ENCODE measurements at regions not wholly inside any gene's neighbourhood (a gene's known extent, or its start where the extent isn't known, plus 50 kb on each side); places are given as distances from the start of the nearest gene placed in this dataset.

DNA sequence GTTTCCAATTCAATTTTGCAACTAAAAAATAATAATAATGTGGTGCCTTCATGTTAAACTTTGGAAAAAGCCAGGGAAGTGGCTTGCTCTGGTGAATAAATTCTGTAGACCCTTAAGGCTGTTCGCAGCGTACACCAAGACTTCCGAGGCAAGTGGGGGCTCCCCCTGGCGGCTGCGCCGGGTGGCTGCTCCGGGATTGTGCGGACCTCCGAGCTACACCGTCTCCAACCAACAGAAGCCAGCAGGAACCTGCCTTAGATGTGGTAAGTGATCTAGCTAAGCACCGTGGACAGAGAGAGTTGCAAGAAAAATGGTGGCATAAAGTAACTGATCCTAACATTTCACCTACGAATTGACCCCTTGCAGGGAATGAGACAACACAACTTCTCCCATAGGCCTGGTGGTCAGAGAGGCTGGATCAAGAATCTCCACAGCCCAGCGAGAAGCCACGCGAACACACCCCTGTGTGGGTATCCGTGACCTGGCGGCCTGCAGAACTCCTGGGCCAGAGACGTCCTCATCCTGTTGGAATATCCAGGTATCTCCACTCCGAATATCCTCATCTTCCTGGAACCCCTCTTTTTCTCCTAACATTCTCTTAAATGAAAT, 69.6 kb downstream of the TBXT start:
- Histone ChIP-seq H3K4me3 (replicated peaks in 1 of 3; ENCODE audit: insufficient read depth in 1 of 3, low read depth in 1 of 3, low read length in 3 of 3) (no peak overlapping the region), H3K9me1 (replicated peaks; ENCODE audit: control insufficient read depth, extremely low read depth, insufficient read depth, low read length) (no peaks in the 10 kb centered on the region), H4K20me1 (replicated peaks; ENCODE audit: control insufficient read depth, extremely low read depth, insufficient read depth, low read length) (no peaks in the 10 kb centered on the region), H2AFZ (ENCODE audit: low read depth, low read length) (no peak overlapping the region), H3K27me3 (ENCODE audit: control insufficient read depth in 2 of 2, insufficient read depth in 2 of 2, low read length in 2 of 2) (peaks cover 0 to 2% of the 10 kb centered on the region in 2 experiments), H3K79me2 (ENCODE audit: control insufficient read depth, insufficient read depth, low read length) (no peaks in the 10 kb centered on the region), H3K9ac (replicated peaks; ENCODE audit: extremely low read depth, insufficient read depth, low read length) (no peak overlapping the region), H3K4me1 (ENCODE audit: control insufficient read depth, extremely low read depth, insufficient read depth, low read length) (no peaks in the 10 kb centered on the region), H3K4me2 (ENCODE audit: insufficient read depth, low read length) (peak overlapping the region; percentile 17), H3K36me3 (ENCODE audit: control insufficient read depth in 2 of 2, extremely low read depth in 1 of 2, insufficient read depth in 2 of 2, low read length in 2 of 2) (no peaks in the 10 kb centered on the region), H3K27ac (ENCODE audit: insufficient read depth, low read depth, low read length) (no peak overlapping the region), H3K9me3 (replicated peaks; ENCODE audit: control insufficient read depth, insufficient read depth, low read length) (no peaks in the 10 kb centered on the region)
- BruUV-seq (replicated peaks) = no TSS peak
- FAIRE-seq (peak; percentile 55), DNase-seq (ENCODE audit: low read depth, low spot score) (peak; percentile 42)
- no peak for TF ChIP-seq FOS (IDR thresholded peaks at IDR 0.05; ENCODE audit: borderline replicate concordance, insufficient read depth, low read length)
- TF ChIP-seq, protein P1, sequence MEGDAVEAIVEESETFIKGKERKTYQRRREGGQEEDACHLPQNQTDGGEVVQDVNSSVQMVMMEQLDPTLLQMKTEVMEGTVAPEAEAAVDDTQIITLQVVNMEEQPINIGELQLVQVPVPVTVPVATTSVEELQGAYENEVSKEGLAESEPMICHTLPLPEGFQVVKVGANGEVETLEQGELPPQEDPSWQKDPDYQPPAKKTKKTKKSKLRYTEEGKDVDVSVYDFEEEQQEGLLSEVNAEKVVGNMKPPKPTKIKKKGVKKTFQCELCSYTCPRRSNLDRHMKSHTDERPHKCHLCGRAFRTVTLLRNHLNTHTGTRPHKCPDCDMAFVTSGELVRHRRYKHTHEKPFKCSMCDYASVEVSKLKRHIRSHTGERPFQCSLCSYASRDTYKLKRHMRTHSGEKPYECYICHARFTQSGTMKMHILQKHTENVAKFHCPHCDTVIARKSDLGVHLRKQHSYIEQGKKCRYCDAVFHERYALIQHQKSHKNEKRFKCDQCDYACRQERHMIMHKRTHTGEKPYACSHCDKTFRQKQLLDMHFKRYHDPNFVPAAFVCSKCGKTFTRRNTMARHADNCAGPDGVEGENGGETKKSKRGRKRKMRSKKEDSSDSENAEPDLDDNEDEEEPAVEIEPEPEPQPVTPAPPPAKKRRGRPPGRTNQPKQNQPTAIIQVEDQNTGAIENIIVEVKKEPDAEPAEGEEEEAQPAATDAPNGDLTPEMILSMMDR (IDR thresholded peaks at IDR 0.05; ENCODE audit: extremely low read depth in 1 of 2, insufficient read depth in 1 of 2, low read depth in 1 of 2, low read length in 2 of 2) = peak; percentile 75 to 93
- POLR2A ChIA-PET = no interaction called here
- CTCF ChIA-PET = interaction anchor here (0.6 to 3.9 kb wide), 7 partner anchors 8 to 658 kb away, joined by 3 to 35 read pairs (median 6); no protein-coding TSS in a partner anchor
- dilution Hi-C loops (cut with MboI; ENCODE audit: extremely low pct_ligation_motif_present, low sequenced_read_pairs) (no loop called here), intact Hi-C loops (cut with micrococcal nuclease) (loop anchor here (1.0 kb wide), 1 partner anchor 213 kb away; no protein-coding TSS in a partner anchor)

DNA sequence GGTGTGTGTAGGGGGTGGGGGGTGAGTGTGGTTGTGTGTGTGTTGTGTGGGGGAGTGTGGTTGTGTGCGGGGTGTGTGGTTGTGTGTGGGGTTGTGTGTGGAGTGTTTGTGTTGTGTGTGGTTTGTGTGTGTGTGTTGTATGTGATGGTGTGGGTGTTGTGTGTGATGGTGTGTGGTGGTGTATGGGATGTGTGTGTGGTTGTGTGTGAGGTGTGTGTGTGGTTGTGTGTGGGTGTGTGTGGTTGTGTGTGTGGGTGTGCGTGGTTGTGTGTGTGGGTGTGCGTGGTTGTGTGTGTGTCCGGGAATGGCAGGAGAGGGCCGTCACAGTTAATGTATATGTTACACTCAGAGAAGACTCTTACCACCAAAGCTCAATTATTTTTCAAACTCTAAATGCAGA, 79.8 kb downstream of the TBXT start:
- H3K9me3 ChIP-seq (replicated peaks; ENCODE audit: control insufficient read depth, insufficient read depth, low read length) = no peaks in the 10 kb centered on the region
- H3K4me2 ChIP-seq (ENCODE audit: insufficient read depth, low read length) = no peak overlapping the region
- H2AFZ ChIP-seq (ENCODE audit: low read depth, low read length) = no peak overlapping the region
- no peaks in the 10 kb centered on the region for H3K79me2 ChIP-seq (ENCODE audit: control insufficient read depth, insufficient read depth, low read length)
- no peak for DNase-seq (ENCODE audit: low read depth, low spot score)
- H3K9me1 ChIP-seq (replicated peaks; ENCODE audit: control insufficient read depth, extremely low read depth, insufficient read depth, low read length) = no peaks in the 10 kb centered on the region
- H3K27ac ChIP-seq (ENCODE audit: insufficient read depth, low read depth, low read length) = no peak overlapping the region
- BruUV-seq (replicated peaks) = no TSS peak
- ChIA-PET CTCF (interaction anchor here (1.3 kb wide), 1 partner anchor 10 kb away, joined by 4 read pairs; no protein-coding TSS in a partner anchor), POLR2A (no interaction called here)
- H4K20me1 ChIP-seq (replicated peaks; ENCODE audit: control insufficient read depth, extremely low read depth, insufficient read depth, low read length) = no peaks in the 10 kb centered on the region
- intact Hi-C loops (cut with micrococcal nuclease) (no loop called here), dilution Hi-C loops (cut with MboI; ENCODE audit: extremely low pct_ligation_motif_present, low sequenced_read_pairs) (no loop called here)
- no peak for FAIRE-seq
- TF ChIP-seq FOS (IDR thresholded peaks at IDR 0.05; ENCODE audit: borderline replicate concordance, insufficient read depth, low read length) (no peak), JUN (IDR thresholded peaks at IDR 0.05; ENCODE audit: borderline replicate concordance, insufficient read depth, insufficient read length, low read depth) (no peak), GATA2 (IDR thresholded peaks at IDR 0.05; ENCODE audit: insufficient read depth, insufficient read length, low read depth, low read length) (no peak), MYC (IDR thresholded peaks at IDR 0.05; ENCODE audit: low read depth, low read length) (no peak), POLR2AphosphoS5 (IDR thresholded peaks at IDR 0.05; ENCODE audit: insufficient read depth, low read depth, low read length) (no peak), EZH2 (IDR thresholded peaks at IDR 0.05; ENCODE audit: borderline replicate concordance, low read depth, low read length, severe bottlenecking) (no peak), POLR2A (IDR thresholded peaks at IDR 0.05; ENCODE audit: low read depth, low read length) (no peak)
- TF ChIP-seq, protein P1 (IDR thresholded peaks at IDR 0.05; ENCODE audit: extremely low read depth in 1 of 2, insufficient read depth in 1 of 2, low read depth in 1 of 2, low read length in 2 of 2) = no peak
- TF ChIP-seq, protein P2, sequence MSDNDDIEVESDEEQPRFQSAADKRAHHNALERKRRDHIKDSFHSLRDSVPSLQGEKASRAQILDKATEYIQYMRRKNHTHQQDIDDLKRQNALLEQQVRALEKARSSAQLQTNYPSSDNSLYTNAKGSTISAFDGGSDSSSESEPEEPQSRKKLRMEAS (IDR thresholded peaks at IDR 0.05; ENCODE audit: insufficient read depth, insufficient read length) = no peak
- H3K9ac ChIP-seq (replicated peaks; ENCODE audit: extremely low read depth, insufficient read depth, low read length) = no peak overlapping the region
- H3K4me3 ChIP-seq (replicated peaks in 1 of 3; ENCODE audit: insufficient read depth in 1 of 3, low read depth in 1 of 3, low read length in 3 of 3) = no peak overlapping the region
- no peaks in the 10 kb centered on the region for H3K4me1 ChIP-seq (ENCODE audit: control insufficient read depth, extremely low read depth, insufficient read depth, low read length)
- no peaks in the 10 kb centered on the region for H3K27me3 ChIP-seq (ENCODE audit: control insufficient read depth in 2 of 2, insufficient read depth in 2 of 2, low read length in 2 of 2)
- no peaks in the 10 kb centered on the region for H3K36me3 ChIP-seq (ENCODE audit: control insufficient read depth in 2 of 2, extremely low read depth in 1 of 2, insufficient read depth in 2 of 2, low read length in 2 of 2)

Measured in endothelial cell of umbilical vein (primary cell).